Left renal pelvis (tissue), 4 donors: ENCODE measurements at regions not wholly inside any gene's neighbourhood (a gene's known extent, or its start where the extent isn't known, plus 50 kb on each side); places are given as distances from the start of the nearest gene placed in this dataset.
"Not testable (repeated sequence)": the region's sequence is repeated elsewhere in the genome, so short reads cannot be mapped to it uniquely, and the experiment has no call there.

Experiments
- DNase-seq, 4 donors: peaks; one replicate each; pipeline ENCODE4 v3.0.0-alpha.2; 2013; ENCODE audit warnings: low read depth in 4 of 4, low spot score in 3 of 4

DNA sequence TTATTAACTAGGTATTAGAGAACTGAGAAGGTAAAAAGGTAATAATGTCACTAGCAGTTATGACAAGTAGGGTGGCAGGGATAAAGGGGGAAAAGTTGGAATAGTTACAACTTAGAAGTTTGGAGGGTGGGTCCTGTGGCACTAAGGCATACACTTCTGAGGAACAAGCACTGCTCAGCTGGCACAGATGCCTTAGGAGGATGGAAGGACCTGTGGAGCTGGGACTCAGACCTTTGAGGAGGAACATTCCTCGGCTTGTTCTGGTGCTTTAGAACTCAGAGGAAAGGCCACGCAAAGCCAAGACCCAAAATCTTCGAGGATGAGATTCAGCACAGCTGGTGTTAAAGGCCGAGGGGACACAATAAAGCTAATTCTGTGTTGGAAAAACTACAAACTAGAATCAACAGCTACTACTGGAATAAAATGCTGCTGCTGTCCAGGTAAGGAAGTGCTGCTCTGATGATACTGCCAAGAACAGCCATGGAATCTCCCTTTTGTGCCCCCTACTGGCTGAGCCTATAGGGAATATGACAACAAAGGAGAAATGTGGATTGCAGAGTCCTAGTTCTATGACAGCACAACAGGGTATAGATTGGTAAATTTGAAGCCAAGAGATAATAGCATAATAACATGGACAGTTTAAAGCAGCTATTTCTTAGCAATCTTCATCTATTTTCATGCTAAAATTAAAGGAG is 126.7 kb downstream of the SLC25A46 start:
- DNase-seq = peak in 1 of 4 donors; percentile 5

- no peak for DNase-seq
Observed at GRCh38 chr5:110869927-110870326, 131.1 kb downstream of the SLC25A46 start.

DNA sequence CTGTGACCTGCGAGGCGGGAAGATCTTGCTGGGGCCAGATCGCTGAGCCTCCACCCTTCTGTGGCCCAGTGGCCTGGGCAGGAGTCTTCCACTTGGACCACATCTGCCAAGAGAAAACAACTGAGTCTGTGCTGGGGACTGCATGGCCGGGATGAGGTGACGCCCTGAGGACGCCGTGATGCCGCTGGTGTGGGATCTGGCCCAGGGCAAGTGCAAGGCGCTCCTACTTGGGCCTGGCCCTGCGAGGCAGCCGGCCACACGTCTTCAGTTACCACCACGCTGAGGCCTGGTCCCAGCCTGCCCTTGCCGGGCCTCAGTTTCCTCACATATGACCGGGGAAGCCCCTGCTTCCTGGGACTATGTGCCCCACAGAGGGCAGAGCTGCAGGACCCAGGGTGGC is 133.4 kb downstream of the SLC25A46 start:
- DNase-seq = no peak

DNA sequence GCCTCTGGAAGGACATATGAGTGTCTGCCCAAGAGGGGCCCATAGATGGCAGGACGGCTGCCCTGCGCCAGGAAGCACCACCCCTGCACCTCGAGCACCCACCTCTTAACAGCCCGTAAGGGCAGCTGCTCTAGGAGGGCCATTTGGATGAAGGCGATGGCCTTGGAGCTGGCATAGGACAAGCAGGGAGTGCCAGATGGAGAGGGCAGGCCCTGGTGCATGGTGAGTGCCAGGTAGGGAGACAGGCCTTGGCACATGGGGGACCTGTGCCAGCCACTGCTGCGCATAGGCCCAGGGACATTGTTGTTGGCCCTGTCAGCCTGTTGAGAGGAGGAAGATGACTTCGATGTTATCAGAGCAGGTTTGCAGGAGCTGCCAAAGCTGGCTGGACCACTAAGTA is 134.2 kb downstream of the SLC25A46 start:
- no peak for DNase-seq

DNA sequence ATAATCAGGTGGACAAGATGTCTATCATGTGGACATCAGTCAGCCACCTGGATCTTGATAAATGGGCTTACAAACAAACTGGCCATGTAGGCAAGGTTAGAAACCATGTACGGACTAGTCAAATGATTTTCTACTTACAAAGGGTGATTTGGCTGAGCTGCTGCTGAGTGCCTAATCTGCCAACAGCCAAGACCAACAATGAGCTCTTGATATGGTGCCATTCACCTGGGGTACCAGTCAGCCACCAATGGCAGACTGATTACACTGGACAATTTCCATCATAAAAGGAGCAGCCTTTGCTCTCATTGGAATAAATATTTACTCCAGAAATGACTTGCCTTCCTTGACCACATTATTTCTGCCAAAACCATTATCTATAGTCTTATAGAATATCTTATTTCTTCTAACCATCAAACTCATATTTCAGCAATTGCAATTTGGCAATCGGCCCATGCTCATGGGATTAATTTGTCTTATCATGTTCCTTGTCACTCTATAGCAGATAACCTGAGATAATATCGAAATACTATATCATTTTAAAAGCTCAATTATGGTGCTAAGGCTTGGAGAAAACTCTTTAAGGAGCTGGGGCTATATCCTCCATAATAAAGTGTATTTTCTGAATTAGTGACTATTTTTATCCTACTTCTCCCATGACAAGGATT is 135.1 kb downstream of the SLC25A46 start:
- no peak for DNase-seq

DNA sequence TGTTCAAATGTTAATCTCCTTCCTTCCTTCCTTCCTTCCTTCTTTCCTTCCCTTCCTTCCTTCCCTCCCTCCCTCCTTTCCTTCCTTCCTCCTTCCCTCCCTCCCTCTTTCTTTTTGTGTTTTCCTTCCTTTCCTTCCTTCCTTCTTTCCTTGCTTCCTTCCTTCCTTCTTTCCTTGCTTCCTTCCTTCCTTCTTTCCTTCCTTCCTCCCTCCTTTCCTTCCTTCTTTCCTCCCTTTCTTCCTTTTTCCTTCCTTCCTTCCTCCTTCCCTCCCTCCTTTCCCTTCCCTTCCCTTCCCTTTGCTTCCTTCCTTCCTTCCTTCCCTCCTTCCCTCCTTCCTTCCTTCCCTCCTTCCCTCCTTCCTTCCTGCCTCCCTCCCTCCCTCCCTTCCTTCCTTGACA is 136.3 kb downstream of the SLC25A46 start:
- DNase-seq = not testable (repeated sequence)

GRCh38 chr5:110878115-110878514 is 139.3 kb downstream of the SLC25A46 start:
- DNase-seq = no peak

GRCh38 chr5:110879675-110880074 is 140.9 kb downstream of the SLC25A46 start:
- DNase-seq = no peak

GRCh38 chr5:110880413-110880812 is 141.6 kb downstream of the SLC25A46 start:
- no peak for DNase-seq

DNA sequence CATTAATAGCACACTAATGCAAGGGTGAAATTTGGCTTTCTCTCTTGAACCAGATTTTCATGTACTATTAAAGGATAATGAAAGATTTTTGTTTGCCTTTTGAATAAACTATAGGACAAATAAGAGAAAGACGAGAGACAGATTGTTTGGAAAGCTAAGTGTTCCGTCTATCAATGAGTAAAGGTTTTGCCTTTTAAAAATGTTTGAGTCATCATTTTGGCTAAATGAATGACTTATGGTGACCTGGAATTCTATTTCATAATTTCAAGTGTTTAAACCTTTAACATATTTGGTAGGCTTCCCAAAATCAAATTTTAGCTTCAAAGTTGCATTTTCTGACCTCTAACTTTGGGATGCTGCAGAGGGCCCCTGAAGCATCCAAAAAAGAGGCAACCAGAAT is 145.2 kb downstream of the SLC25A46 start:
- no peak for DNase-seq

DNA sequence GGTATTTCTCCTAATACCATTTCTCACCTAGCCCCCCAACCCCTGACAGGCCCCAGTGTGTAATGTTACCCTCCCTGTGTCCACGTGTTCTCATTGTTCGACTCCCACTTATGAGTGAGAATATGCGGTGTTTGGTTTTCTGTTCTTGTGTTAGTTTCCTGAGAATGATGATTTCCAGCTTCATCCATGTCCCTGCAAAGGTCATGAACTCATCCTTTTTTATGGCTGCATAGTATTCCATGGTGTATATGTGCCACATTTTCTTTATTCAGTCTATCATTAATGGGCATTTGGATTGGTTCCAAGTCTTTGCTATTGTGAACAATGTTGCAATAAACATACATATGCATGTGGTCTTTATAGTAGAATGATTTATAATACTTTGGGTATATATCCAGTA is 148.4 kb downstream of the SLC25A46 start:
- not testable (repeated sequence) for DNase-seq

- not testable (repeated sequence) for DNase-seq
Observed at GRCh38 chr5:110893854-110894483, 155.2 kb downstream of the SLC25A46 start.

- DNase-seq = no peak
Observed at GRCh38 chr5:110894805-110895204, 156.0 kb downstream of the SLC25A46 start.

- DNase-seq = no peak
Observed at GRCh38 chr5:110896901-110897300, 158.1 kb downstream of the SLC25A46 start.

DNA sequence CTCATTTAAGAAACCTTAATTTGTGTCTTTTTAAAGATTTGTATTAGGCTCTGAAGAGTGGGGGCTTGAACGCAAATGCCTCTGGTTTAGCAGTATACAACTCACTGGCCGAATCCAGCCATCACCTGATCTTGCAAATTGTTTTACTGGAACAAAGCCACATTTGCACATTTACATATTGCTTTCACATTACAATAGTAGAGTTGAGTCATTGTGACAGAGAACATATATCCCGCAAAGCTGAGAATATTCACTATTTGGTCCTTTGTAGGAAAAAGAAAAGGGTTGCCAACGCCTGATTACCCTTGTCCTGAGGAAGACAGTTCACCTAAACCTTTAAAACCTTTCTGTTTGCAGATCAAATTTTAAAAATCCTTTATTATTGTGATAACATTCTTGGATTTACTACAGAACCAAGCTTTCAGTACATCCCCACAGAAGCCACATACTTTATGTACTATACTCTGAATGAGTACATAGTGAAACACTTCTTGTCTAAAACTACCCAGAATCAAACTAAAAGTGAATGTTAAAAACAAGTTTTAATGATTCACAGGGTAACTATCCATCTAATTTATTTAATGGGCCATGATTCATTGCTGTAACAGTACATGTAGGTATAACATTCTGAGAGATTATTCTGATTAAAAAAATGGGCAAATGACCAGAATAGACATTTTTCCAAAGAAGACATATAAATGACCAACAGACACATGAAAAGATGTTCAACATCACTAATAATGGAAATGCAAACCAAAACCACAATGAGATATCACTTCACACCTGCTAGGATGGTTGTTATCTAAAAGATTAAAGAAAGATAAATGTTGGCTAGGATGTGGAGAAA is 161.0 kb downstream of the SLC25A46 start:
- DNase-seq = no peak

- DNase-seq = no peak
Observed at GRCh38 chr5:110900829-110901228, 162.0 kb downstream of the SLC25A46 start.

GRCh38 chr5:110903966-110904365 is 165.2 kb downstream of the SLC25A46 start:
- DNase-seq = no peak

GRCh38 chr5:110908848-110909247 is 162.7 kb upstream of the TSLP start:
- DNase-seq = no peak

DNA sequence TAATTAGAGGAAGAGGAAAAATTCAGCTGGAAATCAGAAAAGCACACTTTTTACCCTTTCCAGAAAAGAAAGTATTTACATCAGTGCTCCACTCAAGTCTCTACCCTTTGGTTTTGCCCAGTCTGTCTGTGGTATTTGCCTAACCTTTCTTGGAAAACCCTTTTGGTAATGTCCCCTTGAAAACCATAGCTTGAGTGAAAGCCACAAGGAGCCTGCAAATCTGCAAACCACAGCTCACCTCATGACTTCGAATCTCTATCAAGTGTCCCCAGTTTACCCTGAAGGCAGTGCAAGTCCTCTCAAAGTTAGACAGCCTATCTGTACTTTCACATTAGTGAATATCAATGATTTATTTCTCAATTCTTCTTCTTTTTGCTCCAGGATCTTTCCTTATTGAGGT is 162.1 kb upstream of the TSLP start:
- DNase-seq = no peak

- DNase-seq = no peak
Observed at GRCh38 chr5:110909950-110910349, 161.6 kb upstream of the TSLP start.

DNA sequence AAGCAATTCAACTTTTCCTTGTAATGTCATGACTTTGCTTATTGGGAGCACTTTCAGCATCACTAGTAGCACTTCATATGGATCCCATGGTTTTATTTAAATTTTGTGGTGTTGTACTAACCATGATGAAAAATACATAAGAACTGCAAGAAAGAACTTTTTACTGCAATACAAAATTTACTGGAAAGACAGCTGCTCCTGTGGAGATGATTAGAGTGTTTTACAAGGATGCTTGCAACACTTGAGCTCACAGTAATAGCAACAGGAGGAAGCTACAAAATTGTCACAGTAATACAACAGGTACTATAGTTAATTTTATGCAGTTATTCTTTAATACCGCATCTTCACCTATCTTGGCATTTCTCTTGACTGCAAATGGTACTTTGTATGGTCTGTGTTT is 158.3 kb upstream of the TSLP start:
- no peak for DNase-seq
